ENCODE measurements at regions not wholly inside any gene's neighbourhood (a gene's known extent, or its start where the extent isn't known, plus 50 kb on each side); places are given as distances from the start of the nearest gene placed in this dataset.

DNA sequence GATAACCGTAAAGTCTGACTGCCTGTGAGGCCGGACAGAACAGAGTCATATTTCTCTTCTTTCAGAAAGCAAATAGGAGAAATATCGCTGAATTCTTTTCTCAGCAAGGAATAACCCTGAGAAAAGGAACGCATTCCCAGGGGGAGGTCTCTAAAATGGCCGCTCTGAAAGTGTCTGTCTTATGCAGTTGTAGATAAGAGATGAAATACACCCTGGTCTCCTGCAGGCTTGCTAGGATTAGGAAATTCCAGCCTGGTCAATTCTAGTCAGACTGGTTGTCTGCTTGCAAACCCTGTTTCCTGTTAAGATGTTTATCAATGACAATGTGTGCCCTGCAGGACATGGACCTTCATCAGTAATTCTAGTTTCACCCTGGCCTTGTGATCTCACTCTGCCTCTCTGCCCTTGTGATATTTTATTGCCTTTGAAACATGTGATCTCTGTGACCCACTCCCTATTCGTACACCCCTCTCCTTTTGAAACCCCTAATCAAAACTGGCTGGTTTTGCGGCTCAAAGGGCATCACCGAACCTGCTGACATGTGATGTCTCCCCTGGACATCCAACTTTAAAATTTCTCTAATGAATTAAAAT, 934.8 kb upstream of the SPRY2 start:
- H3K4me1 Mint-ChIP-seq: no peaks in the 10 kb centered on the region
- ATAC-seq: no peak
- peak overlapping the region; percentile 19; the same call in 1 of the 2 replicates for H3K27ac Mint-ChIP-seq

DNA sequence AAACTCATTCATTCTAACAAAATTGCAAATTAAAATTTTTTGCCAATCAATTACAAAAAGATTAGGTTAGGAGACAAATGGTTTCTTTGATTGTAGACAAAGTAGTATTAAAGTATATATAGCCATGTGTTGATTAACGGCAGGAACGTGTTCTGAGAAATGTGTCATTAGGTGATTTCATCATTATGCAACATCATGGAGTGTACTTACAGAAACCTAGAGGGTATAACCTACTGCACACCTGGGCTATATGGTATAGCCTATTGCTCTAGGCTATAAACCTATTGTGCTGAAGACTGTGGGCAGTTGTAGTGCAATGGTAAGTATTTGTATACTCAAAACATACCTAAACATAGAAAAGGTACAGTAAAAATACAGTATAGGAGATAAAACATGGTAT, 906.8 kb upstream of the SPRY2 start:
- Histone ChIP-seq H3K9me2 (ENCODE audit: insufficient read depth) (peaks cover 3% of the 10 kb centered on the region), H3K27me3 (ENCODE audit: insufficient read depth) (no peaks in the 10 kb centered on the region), H3K4me3 (no peak overlapping the region), H3K4me1 (ENCODE audit: insufficient read depth) (no peaks in the 10 kb centered on the region), H3K27ac (ENCODE audit: low read depth) (no peak overlapping the region), H3K36me3 (ENCODE audit: insufficient read depth) (no peaks in the 10 kb centered on the region), H2AFZ (no peak overlapping the region), H3K79me2 (replicated peaks; ENCODE audit: insufficient read depth) (no peaks in the 10 kb centered on the region), H3F3A (replicated peaks; ENCODE audit: low read depth) (no peaks in the 10 kb centered on the region), H3K4me2 (no peak overlapping the region), H4K20me1 (replicated peaks; ENCODE audit: insufficient read depth) (no peaks in the 10 kb centered on the region)
- Mint-ChIP-seq H3K27me3 (ENCODE audit: insufficient read depth, low read depth, poor library complexity) (no peaks in the 10 kb centered on the region), H3K9me3 (no peaks in the 10 kb centered on the region), H3K4me1 (no peaks in the 10 kb centered on the region), H3K36me3 (ENCODE audit: low read depth) (no peaks in the 10 kb centered on the region), H3K27ac (no peak overlapping the region), H3K4me3 (no peak overlapping the region)
- ATAC-seq (no peak), DNase-seq (ENCODE audit: low spot score) (no peak)
- TF ChIP-seq, protein P1, sequence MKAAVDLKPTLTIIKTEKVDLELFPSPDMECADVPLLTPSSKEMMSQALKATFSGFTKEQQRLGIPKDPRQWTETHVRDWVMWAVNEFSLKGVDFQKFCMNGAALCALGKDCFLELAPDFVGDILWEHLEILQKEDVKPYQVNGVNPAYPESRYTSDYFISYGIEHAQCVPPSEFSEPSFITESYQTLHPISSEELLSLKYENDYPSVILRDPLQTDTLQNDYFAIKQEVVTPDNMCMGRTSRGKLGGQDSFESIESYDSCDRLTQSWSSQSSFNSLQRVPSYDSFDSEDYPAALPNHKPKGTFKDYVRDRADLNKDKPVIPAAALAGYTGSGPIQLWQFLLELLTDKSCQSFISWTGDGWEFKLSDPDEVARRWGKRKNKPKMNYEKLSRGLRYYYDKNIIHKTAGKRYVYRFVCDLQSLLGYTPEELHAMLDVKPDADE (IDR thresholded peaks at IDR 0.05): no peak
- TF ChIP-seq, protein P2, sequence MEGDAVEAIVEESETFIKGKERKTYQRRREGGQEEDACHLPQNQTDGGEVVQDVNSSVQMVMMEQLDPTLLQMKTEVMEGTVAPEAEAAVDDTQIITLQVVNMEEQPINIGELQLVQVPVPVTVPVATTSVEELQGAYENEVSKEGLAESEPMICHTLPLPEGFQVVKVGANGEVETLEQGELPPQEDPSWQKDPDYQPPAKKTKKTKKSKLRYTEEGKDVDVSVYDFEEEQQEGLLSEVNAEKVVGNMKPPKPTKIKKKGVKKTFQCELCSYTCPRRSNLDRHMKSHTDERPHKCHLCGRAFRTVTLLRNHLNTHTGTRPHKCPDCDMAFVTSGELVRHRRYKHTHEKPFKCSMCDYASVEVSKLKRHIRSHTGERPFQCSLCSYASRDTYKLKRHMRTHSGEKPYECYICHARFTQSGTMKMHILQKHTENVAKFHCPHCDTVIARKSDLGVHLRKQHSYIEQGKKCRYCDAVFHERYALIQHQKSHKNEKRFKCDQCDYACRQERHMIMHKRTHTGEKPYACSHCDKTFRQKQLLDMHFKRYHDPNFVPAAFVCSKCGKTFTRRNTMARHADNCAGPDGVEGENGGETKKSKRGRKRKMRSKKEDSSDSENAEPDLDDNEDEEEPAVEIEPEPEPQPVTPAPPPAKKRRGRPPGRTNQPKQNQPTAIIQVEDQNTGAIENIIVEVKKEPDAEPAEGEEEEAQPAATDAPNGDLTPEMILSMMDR (conservative IDR thresholded peaks at IDR 0.05; ENCODE audit: low read depth in 2 of 2): no peak
- TF ChIP-seq ZNF331 (CRISPR knock-in tag; IDR thresholded peaks at IDR 0.05; ENCODE audit: low read depth): no peak
- TF ChIP-seq POLR2AphosphoS5 (IDR thresholded peaks at IDR 0.05; ENCODE audit: low read depth): no peak
- no peak for TF ChIP-seq STAT1 (IDR thresholded peaks at IDR 0.05; ENCODE audit: unreplicated experiment)
- no peak for TF ChIP-seq ZNF114 (CRISPR knock-in tag; IDR thresholded peaks at IDR 0.05)
- TF ChIP-seq CREB1 (CRISPR knock-in tag; IDR thresholded peaks at IDR 0.05; ENCODE audit: low read depth): no peak
- no peak for TF ChIP-seq NANOG (IDR thresholded peaks at IDR 0.05; ENCODE audit: borderline replicate concordance)
- TF ChIP-seq, protein P3, sequence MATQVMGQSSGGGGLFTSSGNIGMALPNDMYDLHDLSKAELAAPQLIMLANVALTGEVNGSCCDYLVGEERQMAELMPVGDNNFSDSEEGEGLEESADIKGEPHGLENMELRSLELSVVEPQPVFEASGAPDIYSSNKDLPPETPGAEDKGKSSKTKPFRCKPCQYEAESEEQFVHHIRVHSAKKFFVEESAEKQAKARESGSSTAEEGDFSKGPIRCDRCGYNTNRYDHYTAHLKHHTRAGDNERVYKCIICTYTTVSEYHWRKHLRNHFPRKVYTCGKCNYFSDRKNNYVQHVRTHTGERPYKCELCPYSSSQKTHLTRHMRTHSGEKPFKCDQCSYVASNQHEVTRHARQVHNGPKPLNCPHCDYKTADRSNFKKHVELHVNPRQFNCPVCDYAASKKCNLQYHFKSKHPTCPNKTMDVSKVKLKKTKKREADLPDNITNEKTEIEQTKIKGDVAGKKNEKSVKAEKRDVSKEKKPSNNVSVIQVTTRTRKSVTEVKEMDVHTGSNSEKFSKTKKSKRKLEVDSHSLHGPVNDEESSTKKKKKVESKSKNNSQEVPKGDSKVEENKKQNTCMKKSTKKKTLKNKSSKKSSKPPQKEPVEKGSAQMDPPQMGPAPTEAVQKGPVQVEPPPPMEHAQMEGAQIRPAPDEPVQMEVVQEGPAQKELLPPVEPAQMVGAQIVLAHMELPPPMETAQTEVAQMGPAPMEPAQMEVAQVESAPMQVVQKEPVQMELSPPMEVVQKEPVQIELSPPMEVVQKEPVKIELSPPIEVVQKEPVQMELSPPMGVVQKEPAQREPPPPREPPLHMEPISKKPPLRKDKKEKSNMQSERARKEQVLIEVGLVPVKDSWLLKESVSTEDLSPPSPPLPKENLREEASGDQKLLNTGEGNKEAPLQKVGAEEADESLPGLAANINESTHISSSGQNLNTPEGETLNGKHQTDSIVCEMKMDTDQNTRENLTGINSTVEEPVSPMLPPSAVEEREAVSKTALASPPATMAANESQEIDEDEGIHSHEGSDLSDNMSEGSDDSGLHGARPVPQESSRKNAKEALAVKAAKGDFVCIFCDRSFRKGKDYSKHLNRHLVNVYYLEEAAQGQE (IDR thresholded peaks at IDR 0.05; ENCODE audit: unreplicated experiment): no peak
- TF ChIP-seq EZH2 (IDR thresholded peaks at IDR 0.05; ENCODE audit: low read depth, unreplicated experiment): no peak

More for the DNA sequence above, 934.8 kb upstream of the SPRY2 start:
- Histone ChIP-seq H4K20me1 (replicated peaks; ENCODE audit: insufficient read depth) (no peaks in the 10 kb centered on the region), H3K4me3 (no peak overlapping the region), H3K27ac (ENCODE audit: low read depth) (no peak overlapping the region), H3F3A (replicated peaks; ENCODE audit: low read depth) (no peaks in the 10 kb centered on the region), H3K4me1 (ENCODE audit: insufficient read depth) (no peaks in the 10 kb centered on the region), H3K9me2 (ENCODE audit: insufficient read depth) (0 out of 2 replicates have a peak, but pooled peaks cover 3% of the 10 kb centered on the region), H2AFZ (no peak overlapping the region), H3K27me3 (ENCODE audit: insufficient read depth) (no peaks in the 10 kb centered on the region), H3K4me2 (no peak overlapping the region), H3K36me3 (ENCODE audit: insufficient read depth) (peaks cover 12% of the 10 kb centered on the region; the same call in 1 of the 2 replicates), H3K79me2 (replicated peaks; ENCODE audit: insufficient read depth) (no peaks in the 10 kb centered on the region)
- TF ChIP-seq, protein P1 (IDR thresholded peaks at IDR 0.05): no peak
- TF ChIP-seq NANOG (IDR thresholded peaks at IDR 0.05; ENCODE audit: borderline replicate concordance) (no peak), EZH2phosphoT487 (IDR thresholded peaks at IDR 0.05; ENCODE audit: unreplicated experiment) (no peak), STAT1 (IDR thresholded peaks at IDR 0.05; ENCODE audit: unreplicated experiment) (no peak), ZNF331 (CRISPR knock-in tag; IDR thresholded peaks at IDR 0.05; ENCODE audit: low read depth) (no peak), POLR2AphosphoS5 (IDR thresholded peaks at IDR 0.05; ENCODE audit: low read depth) (no peak), CREB1 (CRISPR knock-in tag; IDR thresholded peaks at IDR 0.05; ENCODE audit: low read depth) (no peak), JUNB (IDR thresholded peaks at IDR 0.05; ENCODE audit: unreplicated experiment) (no peak)
- TF ChIP-seq, protein P2 (conservative IDR thresholded peaks at IDR 0.05; ENCODE audit: low read depth in 2 of 2): no peak
- no peak overlapping the region for H3K4me3 Mint-ChIP-seq
- H3K27me3 Mint-ChIP-seq (ENCODE audit: insufficient read depth, low read depth, poor library complexity): peaks cover 3% of the 10 kb centered on the region
- H3K9me3 Mint-ChIP-seq: peaks cover 24% of the 10 kb centered on the region
- peaks cover 16% of the 10 kb centered on the region; the same call in 2 of the 3 replicates for H3K36me3 Mint-ChIP-seq (ENCODE audit: low read depth)
- peak; percentile 41 for DNase-seq (ENCODE audit: low spot score)
